Nucleus accumbens (tissue), 56 donors: ENCODE measurements at regions not wholly inside any gene's neighbourhood (a gene's known extent, or its start where the extent isn't known, plus 50 kb on each side); places are given as distances from the start of the nearest gene placed in this dataset.

Source experiments
- DNase-seq, 56 donors: peaks; one replicate each; lab custom pipeline; 2025; lab: John Stamatoyannopoulos, UW

DNA sequence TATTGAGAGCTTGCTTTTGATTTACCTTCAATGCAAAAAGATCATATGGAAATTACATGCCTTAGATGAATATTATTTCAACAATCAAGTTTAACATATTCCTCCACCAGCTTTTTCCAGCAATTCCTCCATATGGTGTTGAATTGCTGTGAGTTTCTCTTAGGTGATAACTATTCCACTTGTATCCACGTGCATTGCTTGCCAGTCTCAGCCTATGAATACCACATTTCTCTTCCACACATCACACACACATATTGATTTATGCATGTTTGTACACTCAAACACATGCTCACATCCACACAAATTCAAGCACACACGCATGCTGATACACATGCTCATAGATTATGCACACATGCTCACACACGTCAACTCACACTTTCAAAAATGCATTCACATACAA, 770.0 kb upstream of the LINC00305 start:
- DNase-seq: no peak

DNA sequence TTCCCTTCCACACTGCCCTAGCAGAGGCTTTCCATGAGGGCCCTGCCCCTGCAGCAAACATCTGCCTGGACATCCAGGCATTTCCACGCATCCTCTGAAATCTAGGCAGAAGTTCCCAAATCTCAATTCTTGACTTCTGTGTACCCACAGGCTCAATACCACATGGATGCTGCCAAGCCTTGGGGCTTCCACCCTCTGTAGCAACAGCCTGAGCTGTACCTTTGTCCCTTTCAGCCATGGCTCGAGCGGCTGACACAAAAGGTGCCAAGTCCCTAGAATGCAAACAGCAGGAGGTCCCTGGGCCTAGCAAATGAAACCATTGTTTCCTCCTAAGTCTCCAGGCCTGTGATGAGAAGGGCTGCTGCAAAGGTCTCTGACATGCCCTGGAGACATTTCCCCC, 744.5 kb upstream of the LINC00305 start:
- DNase-seq: no peak

DNA sequence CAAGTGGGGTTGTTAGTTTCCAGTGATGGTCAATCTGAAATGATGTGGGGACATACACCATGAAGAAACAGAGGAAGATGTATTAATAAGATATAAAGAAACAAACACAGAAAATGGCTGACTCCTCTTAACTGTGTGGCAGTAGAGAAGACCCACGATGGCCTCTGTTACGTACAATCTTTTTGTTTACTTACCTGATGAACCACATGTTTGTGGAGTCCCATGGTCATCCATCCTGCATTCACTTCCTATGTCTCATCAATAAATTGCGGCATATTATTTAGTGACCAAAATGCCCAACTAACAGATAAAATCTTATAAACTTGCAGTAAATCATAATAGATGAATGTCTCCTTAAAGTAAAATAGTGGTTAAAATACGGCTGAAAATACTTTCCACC, 740.1 kb upstream of the LINC00305 start:
- no peak for DNase-seq

DNA sequence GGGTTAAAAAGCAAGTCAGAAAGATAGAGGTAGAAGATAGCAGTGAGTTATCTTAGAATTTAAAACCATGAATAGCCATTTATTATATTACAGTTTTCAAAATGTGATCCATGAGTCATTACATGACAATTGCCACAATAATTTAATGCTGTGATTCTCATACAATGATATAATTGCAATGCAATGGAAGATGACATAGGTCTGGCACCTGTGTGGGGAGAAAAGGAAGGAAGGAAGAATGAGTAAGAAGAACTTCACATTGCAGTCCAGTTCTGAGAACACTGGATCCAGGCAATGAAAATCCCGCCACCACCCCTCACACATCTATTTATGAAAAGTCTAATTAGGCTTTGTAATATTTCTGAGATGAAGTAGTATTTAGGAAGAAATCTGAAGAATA, 738.1 kb upstream of the LINC00305 start:
- DNase-seq: no peak

DNA sequence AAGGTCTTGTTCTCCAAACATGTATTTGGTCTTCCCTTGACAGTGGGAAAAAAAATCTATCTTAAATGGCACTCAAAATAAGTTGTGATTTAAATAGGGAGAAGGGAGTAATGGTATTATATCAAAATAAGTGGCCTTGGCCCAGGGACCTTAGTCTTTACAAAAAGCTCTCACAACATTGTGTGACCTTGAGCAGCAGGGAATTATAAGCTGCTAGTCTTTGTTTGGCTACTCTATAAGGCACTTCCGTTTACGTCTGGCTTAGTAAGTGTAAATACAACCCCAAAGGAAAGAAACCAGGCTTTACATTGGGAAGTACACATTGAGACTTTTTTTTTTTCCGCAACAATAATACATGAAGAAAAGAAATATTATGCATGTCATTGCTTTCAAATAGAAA, 734.0 kb upstream of the LINC00305 start:
- no peak for DNase-seq

DNA sequence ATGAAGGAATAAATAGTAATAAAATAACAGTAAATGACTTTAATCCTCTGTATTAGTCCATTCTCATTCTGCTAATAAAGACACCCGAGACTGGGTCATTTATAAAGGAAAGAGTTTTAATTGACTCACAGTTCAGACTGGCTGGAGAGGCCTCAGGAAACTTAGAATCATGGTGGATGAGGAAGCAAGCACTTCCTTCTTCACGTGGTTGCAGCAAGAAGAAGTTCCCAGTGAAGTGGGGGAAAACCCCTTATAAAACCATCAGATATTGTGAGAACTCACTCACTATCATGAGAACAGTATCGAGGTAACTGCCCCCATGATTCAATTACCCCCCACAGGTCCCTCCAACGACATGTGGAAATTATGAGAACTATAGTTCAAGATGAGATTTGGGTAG, 727.9 kb upstream of the LINC00305 start:
- DNase-seq: no peak

DNA sequence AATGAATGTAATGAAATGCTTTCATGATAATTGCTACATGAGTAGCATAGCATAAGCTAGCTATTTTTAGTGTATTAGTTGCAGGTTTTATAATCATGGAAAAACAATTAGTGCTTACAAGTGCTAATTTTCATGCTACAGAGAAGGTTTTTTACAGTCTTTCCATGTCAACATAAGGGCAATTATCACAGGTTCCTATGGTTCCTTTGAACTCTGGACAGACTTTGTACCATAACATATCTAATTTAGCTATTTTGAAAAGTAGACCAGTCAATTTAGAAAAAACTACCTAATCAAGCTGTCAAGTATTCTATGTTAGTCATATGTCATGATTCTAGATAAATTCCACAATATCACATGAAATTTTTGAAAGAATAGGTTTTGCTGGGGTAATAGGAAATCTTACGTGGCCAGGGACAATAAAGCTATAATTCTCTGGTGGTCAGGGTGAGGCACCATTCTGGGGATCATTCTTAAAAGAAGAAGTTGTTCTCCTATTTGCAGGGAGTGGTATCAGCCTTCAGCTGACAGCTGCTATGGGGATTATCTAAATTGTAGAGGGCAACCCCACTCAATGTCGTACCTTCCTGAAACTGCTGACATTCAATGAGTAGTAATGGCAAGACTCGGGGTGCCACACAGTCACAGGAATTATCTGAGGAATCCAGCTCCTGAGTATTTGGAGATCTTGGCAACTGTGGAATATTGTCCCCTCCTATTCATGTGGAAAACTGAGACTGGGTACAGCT, 724.0 kb upstream of the LINC00305 start:
- DNase-seq: no peak

DNA sequence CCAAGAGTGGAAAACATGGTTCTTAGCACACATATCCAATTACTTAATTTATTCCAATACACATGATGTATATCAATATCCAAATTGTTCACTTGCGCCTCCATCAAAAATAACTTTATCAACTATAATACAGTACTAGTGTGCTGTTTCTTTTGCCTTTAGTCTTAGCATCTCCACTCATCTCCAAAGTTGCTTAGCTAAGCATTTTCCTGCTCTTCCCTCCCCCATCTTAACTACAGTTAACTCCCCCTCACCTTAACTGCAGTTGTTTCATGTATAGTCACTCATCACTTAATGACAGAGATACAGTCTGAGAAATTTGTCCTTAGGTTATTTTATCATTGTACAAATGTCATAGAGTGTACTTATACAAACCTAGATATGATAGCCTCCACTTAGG, 705.2 kb upstream of the LINC00305 start:
- no peak for DNase-seq

DNA sequence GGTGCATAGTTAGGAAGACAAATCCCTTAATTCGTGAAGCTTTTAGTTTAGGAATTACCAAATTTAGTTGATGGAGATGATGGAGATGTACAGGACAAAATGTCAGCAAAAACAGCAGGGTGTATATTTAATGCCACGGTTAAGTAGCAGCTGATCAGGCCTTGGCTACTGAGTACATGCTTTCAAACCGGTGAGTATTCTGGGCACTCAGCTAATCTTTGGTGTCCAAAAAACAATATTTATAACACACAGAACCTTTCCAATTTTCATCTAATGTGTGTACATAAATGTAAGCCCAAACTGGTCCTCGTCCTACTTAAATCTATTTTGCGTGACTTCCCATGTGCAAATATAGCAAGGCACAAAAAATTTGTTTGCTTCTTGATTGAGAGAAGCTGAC, 703.4 kb upstream of the LINC00305 start:
- DNase-seq: no peak

DNA sequence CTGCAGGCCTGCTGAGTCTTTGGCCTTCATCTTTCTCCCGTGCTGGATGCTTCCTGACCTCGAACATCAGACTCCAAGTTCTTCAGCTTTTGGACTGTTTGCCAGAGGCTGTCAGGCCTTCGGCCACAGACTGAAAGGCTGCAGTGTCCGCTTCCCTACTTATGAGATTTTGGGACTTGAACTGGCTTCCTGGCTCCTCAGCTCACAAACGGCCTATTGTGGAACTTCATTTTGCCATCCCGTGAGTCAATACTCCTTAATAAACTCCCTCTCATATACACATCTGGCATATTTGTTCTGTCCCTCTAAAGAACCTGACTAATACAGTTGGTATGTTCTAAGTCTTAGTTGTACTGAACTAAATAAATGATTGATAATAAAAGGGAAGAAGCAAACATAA, 702.8 kb upstream of the LINC00305 start:
- DNase-seq: no peak

DNA sequence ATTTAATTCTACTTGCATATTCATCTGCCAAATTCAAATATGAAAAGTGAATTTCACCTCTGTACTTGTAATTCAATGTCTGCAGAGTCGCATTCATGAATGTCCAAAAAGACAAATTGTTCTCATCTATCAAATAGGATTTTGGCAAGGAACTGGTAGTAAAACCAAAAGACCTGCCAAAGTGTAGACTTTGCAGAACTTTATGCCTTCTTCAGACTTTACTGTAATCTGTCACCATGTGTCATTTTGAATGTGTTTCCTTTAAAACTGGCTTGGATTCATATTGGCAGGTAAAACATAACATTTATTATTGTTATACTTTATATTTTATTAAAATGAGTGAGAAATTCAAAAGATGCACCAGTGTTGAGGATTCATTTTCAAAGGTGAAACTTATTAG, 701.9 kb upstream of the LINC00305 start:
- no peak for DNase-seq

DNA sequence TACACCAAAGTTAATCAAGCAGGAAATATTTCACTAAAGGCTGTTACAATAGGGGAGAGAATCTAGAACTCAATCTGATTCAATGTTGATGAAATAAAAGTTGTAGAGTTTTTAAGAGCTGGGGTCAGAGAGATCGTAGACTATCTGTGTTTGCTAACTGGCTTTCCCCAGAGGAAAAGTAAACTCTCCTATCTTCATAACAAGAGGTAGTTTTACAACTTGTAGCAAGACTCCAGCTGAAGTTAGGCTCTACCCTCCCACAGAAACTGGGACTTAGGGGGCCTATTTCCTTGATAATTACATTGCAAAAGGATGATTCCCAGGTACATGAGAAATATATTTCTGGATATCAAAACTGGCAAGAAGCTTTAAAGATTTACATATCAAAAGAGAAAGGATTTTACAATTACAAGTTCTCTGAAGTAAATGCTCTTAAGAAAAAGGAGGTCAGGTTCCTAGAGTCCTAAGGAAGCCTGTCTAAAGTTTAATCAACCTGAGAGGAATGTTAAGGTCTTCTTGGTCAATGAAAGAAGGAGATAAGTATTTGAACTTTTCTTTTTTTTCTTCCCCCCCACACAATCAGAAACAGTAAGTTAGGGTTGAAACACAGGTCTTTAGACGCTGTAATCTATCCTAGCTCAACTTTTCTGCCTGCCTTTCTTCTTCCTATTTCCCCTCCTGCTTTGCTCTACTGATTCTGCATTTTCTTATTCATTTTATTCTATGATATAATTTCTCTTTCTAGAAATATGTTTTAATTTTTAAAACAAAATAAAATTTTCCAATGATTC, 692.2 kb upstream of the LINC00305 start:
- no peak for DNase-seq

DNA sequence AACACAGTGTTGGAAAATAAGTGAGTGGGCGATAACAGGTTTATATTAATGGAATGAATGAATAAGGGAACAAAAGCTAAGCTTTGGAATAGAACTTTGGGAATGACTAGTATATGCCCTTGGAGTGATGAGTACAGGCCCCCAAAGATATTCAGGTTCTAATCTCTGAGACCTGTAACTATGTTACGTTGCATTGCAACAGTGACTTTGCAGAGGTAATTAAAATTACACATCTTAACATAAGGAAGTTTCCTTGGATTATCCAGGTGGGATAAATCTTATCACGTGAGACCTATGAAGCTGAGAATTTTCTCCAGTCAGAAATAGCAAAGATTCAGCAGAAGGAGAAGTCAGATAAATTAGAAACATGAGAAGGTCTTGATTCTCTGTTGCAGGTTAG, 661.5 kb upstream of the LINC00305 start:
- DNase-seq: no peak

DNA sequence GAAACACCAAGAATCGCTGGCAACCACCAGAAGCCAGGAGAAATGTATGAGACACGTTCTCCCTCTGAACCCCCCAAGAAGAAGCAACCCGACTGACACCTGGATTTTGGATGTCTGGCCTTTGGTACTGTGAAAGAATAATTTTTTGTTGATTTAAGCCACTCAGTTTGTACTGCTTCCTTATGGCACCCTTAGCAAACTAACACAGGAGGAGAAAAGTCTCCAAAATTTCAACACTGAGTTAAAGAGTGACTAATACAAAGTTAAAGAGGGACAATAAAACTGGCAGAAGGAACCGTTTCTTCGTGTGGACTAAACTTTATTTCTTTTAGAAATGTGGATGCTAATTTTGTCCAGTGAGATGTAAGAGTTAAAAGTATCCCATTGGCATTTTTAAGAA, 660.9 kb upstream of the LINC00305 start:
- no peak for DNase-seq

DNA sequence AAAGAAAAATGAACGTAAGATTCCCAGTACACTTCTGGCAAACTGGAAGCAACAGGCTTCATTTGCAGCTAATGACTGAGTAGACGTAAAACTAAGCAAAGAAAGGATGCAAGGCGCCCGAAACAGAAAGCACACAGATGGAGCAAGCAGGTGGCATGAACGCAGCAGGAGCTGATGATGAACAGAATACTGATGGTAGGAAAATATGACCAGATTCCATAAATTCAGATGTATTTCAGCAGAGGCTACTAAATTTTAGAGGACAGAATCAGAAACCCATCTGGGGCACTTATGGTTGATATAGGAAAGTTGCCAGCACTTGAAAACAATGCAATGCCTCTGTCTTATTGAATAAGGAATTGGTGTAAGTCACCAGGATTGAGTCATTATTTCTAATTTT, 658.7 kb upstream of the LINC00305 start:
- DNase-seq: no peak

DNA sequence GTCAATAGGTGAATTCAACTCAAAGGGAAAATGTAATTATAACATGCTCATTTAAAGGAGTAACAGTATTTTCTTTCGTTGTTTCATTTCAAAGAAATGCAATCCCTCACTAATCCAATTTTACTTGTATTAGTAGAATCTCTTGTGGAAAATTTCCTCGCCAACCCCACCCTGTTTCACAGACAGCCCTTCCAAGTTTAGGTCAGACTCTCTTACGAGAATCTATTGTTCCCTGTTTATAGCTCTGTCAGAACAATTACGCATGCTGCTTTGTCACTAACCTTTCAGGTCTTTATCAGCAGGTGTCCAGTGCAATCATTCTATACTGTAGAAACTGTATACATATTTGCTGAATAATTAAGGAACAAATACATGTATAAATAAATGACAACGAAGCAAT, 657.8 kb upstream of the LINC00305 start:
- DNase-seq: no peak

DNA sequence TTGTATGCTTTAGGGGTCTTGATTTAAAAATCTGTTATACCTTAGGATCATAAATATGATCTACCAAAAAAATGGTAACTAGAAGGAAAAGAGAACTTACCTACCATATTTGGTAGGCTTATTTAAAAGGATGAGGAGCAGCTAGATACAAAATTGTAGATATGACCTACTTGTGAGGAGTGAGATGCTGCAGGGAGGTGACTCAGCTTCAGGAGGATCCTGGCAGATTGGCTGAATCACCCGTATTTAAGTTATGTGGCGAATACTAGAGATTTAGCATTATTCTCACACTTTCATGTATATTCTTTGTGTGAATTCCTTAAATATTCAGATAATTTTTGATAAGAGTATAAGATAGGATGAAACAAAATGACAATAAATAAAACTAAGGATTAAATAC, 657.3 kb upstream of the LINC00305 start:
- DNase-seq: peak in 4 of 56 donors; percentile 1 to 28 (median 2)

DNA sequence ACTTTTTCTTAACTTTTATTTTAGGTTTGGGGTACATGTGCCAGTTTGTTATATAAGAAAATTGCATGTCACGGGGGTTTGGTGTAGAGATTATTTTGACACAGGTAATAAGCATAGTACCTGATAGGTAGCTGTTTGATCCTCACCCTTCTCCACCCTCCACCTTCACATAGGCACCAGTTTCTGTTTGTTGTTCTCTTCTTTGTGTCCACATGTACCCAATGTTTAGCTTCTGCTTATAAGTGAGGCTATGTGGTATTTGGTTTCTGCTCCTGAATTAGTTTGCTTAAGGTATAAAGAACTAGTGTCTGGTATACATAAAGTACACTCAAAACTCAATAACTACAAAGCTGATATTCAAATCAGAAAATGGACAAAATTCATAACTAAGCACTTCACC, 654.6 kb upstream of the LINC00305 start:
- no peak for DNase-seq

DNA sequence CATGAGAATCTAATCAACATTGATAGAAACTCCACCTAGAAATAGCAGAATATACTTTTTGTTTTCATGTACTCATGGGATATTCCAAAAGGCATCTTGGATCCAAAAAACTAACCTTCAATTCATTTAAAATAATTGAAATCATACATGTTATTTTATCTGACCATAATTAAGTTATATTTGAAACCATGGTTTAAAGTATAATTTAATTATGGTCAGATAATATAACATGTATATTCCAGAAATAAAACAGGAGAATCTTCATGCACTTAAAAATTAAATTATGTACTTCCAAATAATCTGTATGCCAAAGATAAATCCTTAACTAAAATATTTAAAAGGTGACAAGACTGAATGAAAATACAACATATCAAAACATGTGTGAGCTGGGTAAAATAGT, 651.3 kb upstream of the LINC00305 start:
- no peak for DNase-seq

DNA sequence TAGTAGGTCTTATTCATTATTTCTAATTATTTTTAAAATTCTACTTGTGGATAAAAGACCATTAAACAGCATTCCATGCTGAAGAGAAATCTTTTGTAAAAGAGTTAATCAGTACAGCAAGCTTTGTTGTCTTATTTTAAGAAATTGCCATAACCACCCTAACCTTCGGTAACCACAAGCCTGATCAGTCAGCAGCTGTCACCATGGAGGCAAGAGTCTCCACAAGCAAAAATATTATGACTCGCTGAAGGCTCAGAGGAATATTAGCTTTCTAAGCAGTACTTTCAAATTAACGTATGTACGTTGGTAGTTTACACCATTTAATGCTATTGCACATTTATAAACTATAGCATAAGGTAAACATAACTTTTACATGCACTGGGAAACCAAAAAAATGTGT, 650.5 kb upstream of the LINC00305 start:
- DNase-seq: no peak

DNA sequence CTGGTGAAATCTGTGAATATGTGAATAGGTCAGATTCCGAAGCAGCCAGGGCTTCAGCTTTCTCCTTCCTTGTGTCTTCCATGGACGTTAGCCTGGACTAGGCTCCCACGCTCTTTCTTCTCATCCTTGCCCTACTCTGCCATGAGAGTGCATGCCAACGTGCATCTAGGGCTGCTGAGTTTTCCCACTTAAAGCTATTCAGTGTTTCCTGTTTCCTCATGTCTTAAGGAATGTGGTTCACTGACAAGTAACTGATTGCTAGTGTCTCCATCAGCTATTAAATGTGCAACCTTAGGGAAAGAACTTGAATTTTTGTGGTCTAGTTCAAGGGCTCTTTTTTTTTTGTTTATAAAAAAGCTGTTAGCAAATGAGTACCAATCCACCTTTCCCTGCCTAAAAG, 642.3 kb upstream of the LINC00305 start:
- DNase-seq: no peak

DNA sequence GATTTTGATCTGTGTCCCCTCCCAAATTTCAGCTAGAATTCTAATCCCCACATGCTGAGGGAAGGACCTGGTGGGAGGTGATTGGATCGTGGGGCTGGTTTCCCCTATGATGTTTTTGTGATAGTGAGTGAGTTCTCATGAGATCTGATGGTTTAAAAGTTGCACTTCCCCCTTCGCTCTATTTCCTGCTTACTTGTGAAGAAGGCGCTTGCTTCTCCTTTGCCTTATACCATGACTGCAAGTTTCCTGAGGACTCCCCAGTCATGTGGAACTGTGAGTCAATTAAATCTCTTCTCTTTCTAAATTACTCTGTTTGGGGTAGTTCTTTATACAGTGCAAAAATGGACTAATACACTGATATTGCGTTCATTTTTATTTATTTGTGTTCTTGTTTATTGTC, 636.8 kb upstream of the LINC00305 start:
- DNase-seq: no peak
